ENCODE measurements at regions not wholly inside any gene's neighbourhood (a gene's known extent, or its start where the extent isn't known, plus 50 kb on each side); places are given as distances from the start of the nearest gene placed in this dataset.

- no peak overlapping the region for H3K4me3 Mint-ChIP-seq
- no peaks in the 10 kb centered on the region for H3K36me3 Mint-ChIP-seq (ENCODE audit: low read depth)
- H3K27me3 Mint-ChIP-seq (ENCODE audit: low read depth) = no peaks in the 10 kb centered on the region
- peaks cover 7% of the 10 kb centered on the region for H3K4me1 Mint-ChIP-seq
- peaks cover 12% of the 10 kb centered on the region for H3K9me3 Mint-ChIP-seq
- H3K27ac Mint-ChIP-seq = no peak overlapping the region
- no peak for TF ChIP-seq CTCF (IDR thresholded peaks at IDR 0.05; ENCODE audit: unreplicated experiment in 3 of 3)
Measured at GRCh38 chr3:170778240-170779217, 91.5 kb downstream of the RPL22L1 start.

- Mint-ChIP-seq H3K9me3 (peaks cover 4% of the 10 kb centered on the region), H3K27ac (no peak overlapping the region), H3K27me3 (ENCODE audit: low read depth) (no peaks in the 10 kb centered on the region), H3K4me1 (peaks cover 17% of the 10 kb centered on the region), H3K4me3 (no peak overlapping the region), H3K36me3 (ENCODE audit: low read depth) (no peaks in the 10 kb centered on the region)
- no peak for TF ChIP-seq CTCF (IDR thresholded peaks at IDR 0.05; ENCODE audit: unreplicated experiment in 3 of 3)
Measured at GRCh38 chr3:170777564-170777926, 92.5 kb downstream of the RPL22L1 start.

- Mint-ChIP-seq H3K27me3 (ENCODE audit: low read depth) (no peaks in the 10 kb centered on the region), H3K4me1 (peaks cover 22% of the 10 kb centered on the region), H3K9me3 (peaks cover 3% of the 10 kb centered on the region), H3K4me3 (no peak overlapping the region), H3K27ac (peak overlapping the region in 2 of 3 experiments; percentile 71 to 75), H3K36me3 (ENCODE audit: low read depth) (no peaks in the 10 kb centered on the region)
- no peak for TF ChIP-seq CTCF (IDR thresholded peaks at IDR 0.05; ENCODE audit: unreplicated experiment in 3 of 3)
Measured at GRCh38 chr3:170776887-170777563, 93.0 kb downstream of the RPL22L1 start.

GRCh38 chr3:170773682-170774425 is 96.1 kb downstream of the RPL22L1 start:
- no peaks in the 10 kb centered on the region for H3K36me3 Mint-ChIP-seq (ENCODE audit: low read depth)
- peaks cover 39% of the 10 kb centered on the region for H3K4me1 Mint-ChIP-seq
- no peaks in the 10 kb centered on the region for H3K27me3 Mint-ChIP-seq (ENCODE audit: low read depth)
- H3K27ac Mint-ChIP-seq = peak overlapping the region; percentile 91 to 97 (median 97)
- peaks cover 3% of the 10 kb centered on the region for H3K9me3 Mint-ChIP-seq
- H3K4me3 Mint-ChIP-seq = no peak overlapping the region
- no peak for TF ChIP-seq CTCF (IDR thresholded peaks at IDR 0.05; ENCODE audit: unreplicated experiment in 3 of 3)

GRCh38 chr3:170772175-170772574 is 97.8 kb downstream of the RPL22L1 start:
- no peaks in the 10 kb centered on the region for H3K36me3 Mint-ChIP-seq (ENCODE audit: low read depth)
- no peaks in the 10 kb centered on the region for H3K9me3 Mint-ChIP-seq
- H3K27me3 Mint-ChIP-seq (ENCODE audit: low read depth) = no peaks in the 10 kb centered on the region
- H3K27ac Mint-ChIP-seq = peak overlapping the region; percentile 91 to 97 (median 97)
- peaks cover 45% of the 10 kb centered on the region for H3K4me1 Mint-ChIP-seq
- no peak for TF ChIP-seq CTCF (IDR thresholded peaks at IDR 0.05; ENCODE audit: unreplicated experiment in 3 of 3)
- peak overlapping the region in 1 of 3 experiments; percentile 6 for H3K4me3 Mint-ChIP-seq
